GM23338 (cell line): ENCODE measurements at regions not wholly inside any gene's neighbourhood (a gene's known extent, or its start where the extent isn't known, plus 50 kb on each side); places are given as distances from the start of the nearest gene placed in this dataset.
A peak's percentile ranks its signal among the peaks of the same experiment; 100 is the strongest.

Experiments used
- ATAC-seq: fragments of 200-7000 bp; cut with Tn5 transposase; 3 replicates; pipeline ENCODE4 v1.9.1; 2020
- DNase-seq: peaks from one replicate; pipeline ENCODE4 v3.0.0-alpha.2; 2015; ENCODE audit warnings: low spot score
- H2AFZ ChIP-seq: fragments of 200-600 bp; sonication (generic); 2 replicates; pipeline ENCODE4 v1.8.0; 2016; ENCODE audit warnings: antibody characterized with exemption, mild to moderate bottlenecking, moderate library complexity
- H3F3A ChIP-seq: fragments of 200-600 bp; sonication (generic); replicated peaks from 2 replicates; pipeline ENCODE4 v1.8.0; 2017; ENCODE audit warnings: antibody characterized with exemption, mixed run types, low read depth
- H3K27ac ChIP-seq: fragments of 200-600 bp; sonication (generic); 2 replicates; pipeline ENCODE4 v1.6.1; 2016; ENCODE audit warnings: low read depth
- H3K27me3 ChIP-seq: fragments of 200-600 bp; sonication (generic); 2 replicates; pipeline ENCODE4 v1.8.0; 2016; ENCODE audit warnings: mild to moderate bottlenecking, mixed run types, moderate library complexity; ENCODE audit not compliant: insufficient read depth
- H3K36me3 ChIP-seq: fragments of 200-600 bp; sonication (generic); 2 replicates; pipeline ENCODE4 v1.8.0; 2016; ENCODE audit warnings: mild to moderate bottlenecking; ENCODE audit not compliant: insufficient read depth
- H3K4me1 ChIP-seq: fragments of 200-600 bp; sonication (generic); 2 replicates; pipeline ENCODE4 v1.8.0; 2016; ENCODE audit warnings: mild to moderate bottlenecking, moderate library complexity; ENCODE audit not compliant: insufficient read depth
- H3K4me2 ChIP-seq: fragments of 200-600 bp; sonication (generic); 2 replicates; pipeline ENCODE4 v1.7.1; 2017; ENCODE audit warnings: mixed run types
- H3K4me3 ChIP-seq: fragments of 200-600 bp; sonication (generic); 2 replicates; pipeline ENCODE4 v1.6.1; 2016; ENCODE audit warnings: mixed run types
- H3K79me2 ChIP-seq: fragments of 200-600 bp; sonication (generic); replicated peaks from 2 replicates; pipeline ENCODE4 v1.8.0; 2017; ENCODE audit warnings: mild to moderate bottlenecking; ENCODE audit not compliant: insufficient read depth
- H3K9me2 ChIP-seq: fragments of 200-600 bp; sonication (generic); 2 replicates; pipeline ENCODE4 v1.8.0; 2017; ENCODE audit not compliant: insufficient read depth
- H4K20me1 ChIP-seq: fragments of 200-600 bp; sonication (generic); replicated peaks from 2 replicates; pipeline ENCODE4 v1.8.0; 2017; ENCODE audit warnings: mild to moderate bottlenecking; ENCODE audit not compliant: insufficient read depth
- H3K27ac Mint-ChIP-seq: 2 replicates; pipeline ENCODE4 v1.8.0; 2020; ENCODE audit warnings: inconsistent platforms, mild to moderate bottlenecking, moderate library complexity, mixed read lengths
- H3K27me3 Mint-ChIP-seq: 3 replicates; pipeline ENCODE4 v1.8.0; 2022; ENCODE audit warnings: low read depth, mild to moderate bottlenecking, moderate library complexity, mixed read lengths, inconsistent platforms; ENCODE audit not compliant: insufficient read depth, poor library complexity
- H3K36me3 Mint-ChIP-seq: 3 replicates; pipeline ENCODE4 v1.8.0; 2021; ENCODE audit warnings: low read depth, mild to moderate bottlenecking, inconsistent platforms, moderate library complexity, mixed read lengths
- H3K4me1 Mint-ChIP-seq: 3 replicates; pipeline ENCODE4 v1.8.0; 2020; ENCODE audit warnings: mild to moderate bottlenecking, inconsistent platforms, mixed read lengths
- H3K4me3 Mint-ChIP-seq: 3 replicates; pipeline ENCODE4 v1.8.0; 2021; ENCODE audit warnings: moderate library complexity, mild to moderate bottlenecking, inconsistent platforms, mixed read lengths
- H3K9me3 Mint-ChIP-seq: 3 replicates; pipeline ENCODE4 v1.8.0; 2020; ENCODE audit warnings: moderate library complexity, mild to moderate bottlenecking, inconsistent platforms, mixed read lengths
- CTCF ChIP-seq, 2 experiments: fragments of 200-600 bp in 1 of 2; sonication (generic) in 1 of 2; conservative IDR thresholded peaks; 2 replicates each; pipeline versions ENCODE4 v1.5.1 to v1.6.1; 2016 to 2017; ENCODE audit warnings: antibody characterized with exemption in 2 of 2, low read depth in 2 of 2, mild to moderate bottlenecking in 2 of 2, moderate library complexity in 1 of 2
- EZH2phosphoT487 ChIP-seq: fragments of 200-600 bp; sonication (generic); IDR thresholded peaks from one replicate; pipeline ENCODE4 v1.8.1; 2018; ENCODE audit warnings: antibody characterized with exemption; ENCODE audit not compliant: unreplicated experiment
- JUNB ChIP-seq: IDR thresholded peaks from one replicate; pipeline ENCODE4 v1.6.1; 2016; ENCODE audit warnings: antibody characterized with exemption; ENCODE audit not compliant: unreplicated experiment
- NANOG ChIP-seq: IDR thresholded peaks from 2 replicates; pipeline ENCODE4 v1.6.1; 2016; ENCODE audit warnings: antibody characterized with exemption, borderline replicate concordance
- POLR2AphosphoS5 ChIP-seq: IDR thresholded peaks from 2 replicates; pipeline ENCODE4 v1.6.1; 2016; ENCODE audit warnings: antibody characterized with exemption, low read depth
- REST ChIP-seq: IDR thresholded peaks from one replicate; pipeline ENCODE4 v1.6.1; 2018; ENCODE audit warnings: antibody characterized with exemption; ENCODE audit not compliant: unreplicated experiment
- ZNF114 ChIP-seq: fragments of 250-450 bp; sonication (Bioruptor Pico); IDR thresholded peaks from 2 replicates; pipeline ENCODE4 v1.5.0; 2020; ENCODE audit warnings: mild to moderate bottlenecking, moderate library complexity
- ZNF331 ChIP-seq: fragments of 250-450 bp; sonication (Bioruptor Pico); IDR thresholded peaks from 2 replicates; pipeline ENCODE4 v1.5.0; 2020; ENCODE audit warnings: low read depth, mild to moderate bottlenecking, moderate library complexity
- TF ChIP-seq, protein P1 (sequence below): IDR thresholded peaks from 2 replicates; pipeline ENCODE4 v1.6.1; 2016; ENCODE audit warnings: antibody characterized with exemption

DNA sequence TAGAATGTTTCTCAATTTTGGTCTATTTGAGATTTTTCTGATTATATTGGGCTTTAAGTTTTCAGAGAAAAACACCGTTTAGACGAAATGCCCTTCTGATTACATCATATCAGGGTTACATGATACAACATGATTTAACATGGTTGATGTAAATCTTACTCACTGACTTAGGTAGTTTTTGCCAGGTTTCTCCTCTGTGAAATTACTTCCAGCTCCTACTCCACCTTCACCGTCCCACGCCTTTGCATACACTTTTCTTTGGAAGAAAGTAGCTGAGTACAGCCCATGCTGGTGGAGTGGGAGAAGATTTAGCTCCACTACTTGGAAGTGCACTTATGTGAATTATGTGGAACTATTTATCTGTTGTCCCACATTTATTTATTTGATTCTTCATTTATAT is 433.2 kb upstream of the KLHL1 start (continued):
- TF ChIP-seq CTCF (conservative IDR thresholded peaks at IDR 0.05; ENCODE audit: low read depth in 2 of 2) (no peak), ZNF114 (CRISPR knock-in tag) (no peak)
- TF ChIP-seq, protein P1, sequence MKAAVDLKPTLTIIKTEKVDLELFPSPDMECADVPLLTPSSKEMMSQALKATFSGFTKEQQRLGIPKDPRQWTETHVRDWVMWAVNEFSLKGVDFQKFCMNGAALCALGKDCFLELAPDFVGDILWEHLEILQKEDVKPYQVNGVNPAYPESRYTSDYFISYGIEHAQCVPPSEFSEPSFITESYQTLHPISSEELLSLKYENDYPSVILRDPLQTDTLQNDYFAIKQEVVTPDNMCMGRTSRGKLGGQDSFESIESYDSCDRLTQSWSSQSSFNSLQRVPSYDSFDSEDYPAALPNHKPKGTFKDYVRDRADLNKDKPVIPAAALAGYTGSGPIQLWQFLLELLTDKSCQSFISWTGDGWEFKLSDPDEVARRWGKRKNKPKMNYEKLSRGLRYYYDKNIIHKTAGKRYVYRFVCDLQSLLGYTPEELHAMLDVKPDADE: no peak

- H3K9me2 ChIP-seq: no peaks in the 10 kb centered on the region
- H3K4me3 ChIP-seq: no peak overlapping the region
- peaks cover 3% of the 10 kb centered on the region; the same call in 1 of the 2 replicates for H3K4me1 ChIP-seq
- H3K36me3 ChIP-seq: no peaks in the 10 kb centered on the region
- no peak for ATAC-seq
- TF ChIP-seq, protein P1: no peak
- no peak for TF ChIP-seq NANOG
- TF ChIP-seq CTCF (conservative IDR thresholded peaks at IDR 0.05; ENCODE audit: low read depth in 2 of 2): no peak
- TF ChIP-seq ZNF331 (CRISPR knock-in tag): no peak
- no peak for TF ChIP-seq REST
- no peak for TF ChIP-seq EZH2phosphoT487
- no peak for TF ChIP-seq POLR2AphosphoS5
- TF ChIP-seq JUNB: no peak
- H3K9me3 Mint-ChIP-seq: no peaks in the 10 kb centered on the region
- no peak overlapping the region for H3K27ac ChIP-seq
- peaks cover 7% of the 10 kb centered on the region; the same call in 2 of the 3 replicates for H3K4me1 Mint-ChIP-seq
- no peaks in the 10 kb centered on the region for H3K36me3 Mint-ChIP-seq
- no peaks in the 10 kb centered on the region for H3K27me3 Mint-ChIP-seq
- no peaks in the 10 kb centered on the region for H3K27me3 ChIP-seq
- no peaks in the 10 kb centered on the region for H3F3A ChIP-seq
- H3K4me2 ChIP-seq: no peak overlapping the region
- peak overlapping the region; percentile 21 for H3K27ac Mint-ChIP-seq
- no peak overlapping the region for H2AFZ ChIP-seq
- no peaks in the 10 kb centered on the region for H3K79me2 ChIP-seq
- H3K4me3 Mint-ChIP-seq: no peak overlapping the region
- no peak for DNase-seq
- H4K20me1 ChIP-seq: no peaks in the 10 kb centered on the region
Observed at GRCh38 chr13:70534466-70534865, 426.2 kb upstream of the KLHL1 start.
